HepG2 (cell line): ENCODE measurements at regions not wholly inside any gene's neighbourhood (a gene's known extent, or its start where the extent isn't known, plus 50 kb on each side); places are given as distances from the start of the nearest gene placed in this dataset.

Experiments used
- ATAC-seq: fragments of 200-7000 bp; cut with Tn5 transposase; 3 replicates; pipeline ENCODE4 v1.9.1; 2020; ENCODE audit warnings: mild to moderate bottlenecking, moderate library complexity
- BruUV-seq: library from RNA; stranded (reverse); fragments of 400-500 nt; replicated peaks from 2 replicates; lab custom pipeline; 2021; lab: Mats Ljungman, UMichigan
- CTCF ChIA-PET: fragments of 300-600 bp; formaldehyde crosslinking; extraction: SDS; loops from one replicate; lab custom pipeline; 2021; ENCODE audit warnings: low total read pairs, inconsistent platforms, low intra/inter-chr PET ratio; lab: Yijun Ruan, JAX
- POLR2A ChIA-PET: fragments of 350-600 bp; sonication (Branson Sonifier 250); formaldehyde crosslinking; loops from one replicate; lab custom pipeline; 2020; ENCODE audit warnings: antibody characterized with exemption, inconsistent platforms; lab: Yijun Ruan, JAX
- DNase-seq: peaks from one replicate; pipeline ENCODE4 v3.0.0-alpha.2; 2015; ENCODE audit warnings: low spot score
- FAIRE-seq: peaks from 3 replicates; lab custom pipeline; 2011; peaks lifted over from hg19 to GRCh38; lab: Jason Lieb, UNC
- H2AFZ ChIP-seq: one replicate; pipeline ENCODE4 v1.6.1; 2011; ENCODE audit warnings: low read length, inconsistent platforms
- H3K27ac ChIP-seq: fragments of 300-600 bp; 3 replicates; pipeline ENCODE4 v1.8.0; 2011; ENCODE audit warnings: mixed run types, mild to moderate bottlenecking, mixed read lengths, low read length, inconsistent platforms; ENCODE audit not compliant: insufficient read depth; ENCODE audit errors: extremely low read length
- H3K27me3 ChIP-seq, 2 experiments: fragments of 200-600 bp in 1 of 2; 2 replicates in 1 of 2; 3 replicates in 1 of 2; pipeline versions ENCODE4 v1.6.0 to v1.8.0; 2011; ENCODE audit warnings: low read length in 2 of 2, mild to moderate bottlenecking in 2 of 2, moderate library complexity in 2 of 2, inconsistent platforms in 1 of 2; ENCODE audit not compliant: insufficient read depth in 2 of 2, control insufficient read depth in 1 of 2
- H3K36me3 ChIP-seq, 2 experiments: fragments of 200-600 bp in 1 of 2; replicated peaks in 1 of 2; 2 replicates in 1 of 2; 3 replicates in 1 of 2; pipeline versions ENCODE4 v1.5.1 to v1.8.0; 2011; ENCODE audit warnings: low read length in 2 of 2, inconsistent platforms in 1 of 2; ENCODE audit not compliant: insufficient read depth in 2 of 2, control insufficient read depth in 1 of 2
- H3K4me1 ChIP-seq: 2 replicates; pipeline ENCODE4 v1.5.1; 2012; ENCODE audit warnings: low read length, inconsistent platforms; ENCODE audit not compliant: insufficient read depth
- H3K4me2 ChIP-seq: 2 replicates; pipeline ENCODE4 v1.6.0; 2011; ENCODE audit warnings: low read depth, low read length, inconsistent platforms
- H3K4me3 ChIP-seq, 3 experiments: fragments of 200-600 bp in 1 of 3; sonication (generic), shearing (Covaris generic) in 1 of 3; replicated peaks in 1 of 3; 2 replicates each; pipeline ENCODE4 v1.5.1; 2011 to 2016; ENCODE audit warnings: low read length in 3 of 3, inconsistent platforms in 2 of 3, low read depth in 2 of 3, mild to moderate bottlenecking in 2 of 3, control low read depth in 1 of 3, mixed read lengths in 1 of 3; ENCODE audit not compliant: insufficient read depth in 1 of 3
- H3K79me2 ChIP-seq: one replicate; pipeline ENCODE4 v1.6.1; 2011; ENCODE audit warnings: low read length, inconsistent platforms; ENCODE audit not compliant: insufficient read depth
- H3K9ac ChIP-seq: 2 replicates; pipeline ENCODE4 v1.6.0; 2011; ENCODE audit warnings: mild to moderate bottlenecking, low read depth, low read length, inconsistent platforms; ENCODE audit not compliant: insufficient read depth
- H3K9me3 ChIP-seq: 2 replicates; pipeline ENCODE4 v1.5.1; 2012; ENCODE audit warnings: mild to moderate bottlenecking, low read length
- H4K20me1 ChIP-seq: 2 replicates; pipeline ENCODE4 v1.6.0; 2011; ENCODE audit warnings: inconsistent platforms, mild to moderate bottlenecking, low read length, moderate library complexity; ENCODE audit not compliant: insufficient read depth
- ARID2 ChIP-seq: sonication (generic); formaldehyde crosslinking; IDR thresholded peaks from 2 replicates; pipeline ENCODE4 v1.8.1; 2022; ENCODE audit warnings: mild to moderate bottlenecking, missing genetic modification reagents, borderline replicate concordance
- ASH2L ChIP-seq: fragments of 300-600, 200-600 bp; sonication (generic); IDR thresholded peaks from 2 replicates; pipeline ENCODE4 v1.7.0; 2017; ENCODE audit warnings: low read depth, mild to moderate bottlenecking, moderate library complexity, mixed read lengths, low read length; ENCODE audit not compliant: insufficient read length
- ATAD3A ChIP-seq: sonication (generic); formaldehyde crosslinking; IDR thresholded peaks from 2 replicates; pipeline ENCODE4 v1.4.0; 2020; ENCODE audit warnings: missing genetic modification reagents
- CREM ChIP-seq, 2 experiments: sonication (generic) in 1 of 2; formaldehyde crosslinking in 1 of 2; IDR thresholded peaks; 2 replicates each; pipeline versions ENCODE4 v1.4.0 to v1.6.1; 2016 to 2020; ENCODE audit warnings: antibody characterized with exemption in 1 of 2, mild to moderate bottlenecking in 1 of 2, missing genetic modification reagents in 1 of 2
- ERF ChIP-seq: IDR thresholded peaks from 2 replicates; pipeline ENCODE4 v1.6.1; 2018; ENCODE audit warnings: missing biosample characterization, missing genetic modification reagents
- FOXM1 ChIP-seq: sonication (generic); formaldehyde crosslinking; IDR thresholded peaks from 2 replicates; pipeline ENCODE4 v1.5.0; 2020; ENCODE audit warnings: missing genetic modification reagents
- KLF6 ChIP-seq: IDR thresholded peaks from 2 replicates; pipeline ENCODE4 v1.8.0; 2016; ENCODE audit warnings: missing biosample characterization, missing genetic modification reagents
- MED13 ChIP-seq: sonication (generic); formaldehyde crosslinking; IDR thresholded peaks from 2 replicates; pipeline ENCODE4 v1.5.0; 2020; ENCODE audit warnings: missing genetic modification reagents
- MYC ChIP-seq: sonication (generic); formaldehyde crosslinking; IDR thresholded peaks from 2 replicates; pipeline ENCODE4 v1.9.0; 2021; ENCODE audit warnings: missing genetic modification reagents, borderline replicate concordance
- MYNN ChIP-seq: sonication (generic); formaldehyde crosslinking; IDR thresholded peaks from 2 replicates; pipeline ENCODE4 v1.4.0; 2020; ENCODE audit warnings: mild to moderate bottlenecking, low read depth, missing genetic modification reagents
- POLR2A ChIP-seq, 2 experiments: IDR thresholded peaks; 2 replicates each; pipeline ENCODE4 v1.6.1; 2011; ENCODE audit warnings: low read depth in 2 of 2, low read length in 2 of 2, mild to moderate bottlenecking in 1 of 2, moderate library complexity in 1 of 2; ENCODE audit not compliant: insufficient read depth in 1 of 2
- SP140L ChIP-seq: sonication (generic); formaldehyde crosslinking; IDR thresholded peaks from 2 replicates; pipeline ENCODE4 v1.4.0; 2020; ENCODE audit warnings: missing genetic modification reagents, borderline replicate concordance
- TMF1 ChIP-seq: sonication (generic); formaldehyde crosslinking; IDR thresholded peaks from 2 replicates; pipeline ENCODE4 v1.8.1; 2022; ENCODE audit warnings: low read depth, missing genetic modification reagents
- ZBTB7A ChIP-seq: sonication (generic); formaldehyde crosslinking; IDR thresholded peaks from 2 replicates; pipeline ENCODE4 v1.8.0; 2022; ENCODE audit warnings: mild to moderate bottlenecking, missing genetic modification reagents
- ZNF589 ChIP-seq: sonication (generic); formaldehyde crosslinking; conservative IDR thresholded peaks from 2 replicates; pipeline ENCODE4 v1.8.0; 2022; ENCODE audit warnings: mild to moderate bottlenecking, moderate library complexity, missing genetic modification reagents
- ZNF670 ChIP-seq: sonication (generic); formaldehyde crosslinking; IDR thresholded peaks from 2 replicates; pipeline ENCODE4 v1.8.0; 2022; ENCODE audit warnings: mild to moderate bottlenecking, missing genetic modification reagents, borderline replicate concordance
- WGBS: methylation state at CpG from one replicate; pipeline ENCODE4 v1.1.6; 2017; ENCODE audit warnings: low lambda C conversion rate; 5-methylcytosine and 5-hydroxymethylcytosine counted together
- in situ Hi-C: cut with HindIII; loops from 2 replicates; pipeline ENCODE4 v1.10.0; 2017; ENCODE audit warnings: low pct_unique_long_range_greater_than_20kb; ENCODE audit not compliant: extremely low pct_ligation_motif_present
- intact Hi-C: fragments of 100-400 bp; cut with micrococcal nuclease; formaldehyde crosslinking; loops from one replicate; pipeline ENCODE4 v1.10.0; 2022; ENCODE audit not compliant: unreplicated experiment
- TF ChIP-seq, protein P1 (sequence below): sonication (generic); formaldehyde crosslinking; IDR thresholded peaks from 2 replicates; pipeline ENCODE4 v1.5.0; 2020; ENCODE audit warnings: mild to moderate bottlenecking, missing genetic modification reagents, moderate library complexity
- TF ChIP-seq, protein P2 (sequence below): sonication (generic); formaldehyde crosslinking; IDR thresholded peaks from 2 replicates; pipeline ENCODE4 v1.9.0; 2021; ENCODE audit warnings: missing genetic modification reagents, borderline replicate concordance

DNA sequence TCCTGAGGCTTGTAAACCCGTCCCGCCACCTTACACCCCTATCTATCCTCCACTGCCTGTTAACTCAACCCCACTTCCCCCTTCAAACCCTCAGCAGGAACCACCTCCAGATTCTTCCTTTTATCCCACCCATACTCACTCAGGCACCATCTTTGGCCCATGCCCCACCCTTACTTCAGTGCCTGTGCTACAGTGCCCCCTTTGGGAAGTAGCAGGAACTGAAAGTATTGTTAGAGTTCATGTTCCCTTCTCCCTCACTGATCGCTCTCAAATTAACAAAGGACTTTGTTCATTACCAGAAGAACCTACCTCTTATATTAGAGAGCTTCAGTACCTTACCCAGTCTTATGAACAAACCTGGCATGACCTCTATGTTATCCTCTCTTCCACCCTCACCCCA, 92.2 kb upstream of the MOCS2 start:
- intact Hi-C loops = no loop called here
- H3K36me3 ChIP-seq = no peaks in the 10 kb centered on the region
- no peak overlapping the region for H3K4me3 ChIP-seq
- H3K4me1 ChIP-seq = no peaks in the 10 kb centered on the region
- ATAC-seq (no peak), FAIRE-seq (no peak), DNase-seq (peak; percentile 4)
- no peak overlapping the region for H3K27ac ChIP-seq
- H3K9me3 ChIP-seq = no peaks in the 10 kb centered on the region
- H3K4me2 ChIP-seq = no peak overlapping the region
- in situ Hi-C loops = no loop called here
- WGBS = 61% methylated on average over 3 of the region's 3 CpGs
- H2AFZ ChIP-seq = no peak overlapping the region
- POLR2A ChIA-PET = no interaction called here
- no peak overlapping the region for H3K9ac ChIP-seq
- H3K79me2 ChIP-seq = no peaks in the 10 kb centered on the region
- CTCF ChIA-PET = no interaction called here
- H4K20me1 ChIP-seq = no peaks in the 10 kb centered on the region
- H3K27me3 ChIP-seq = no peaks in the 10 kb centered on the region
- BruUV-seq = no TSS peak
- TF ChIP-seq CREM (IDR thresholded peaks at IDR 0.05) = no peak
- TF ChIP-seq CREM (CRISPR knock-in tag; IDR thresholded peaks at IDR 0.05) = no peak
- no peak for TF ChIP-seq SP140L (CRISPR knock-in tag)
- no peak for TF ChIP-seq ATAD3A (CRISPR knock-in tag)
- TF ChIP-seq, protein P1, sequence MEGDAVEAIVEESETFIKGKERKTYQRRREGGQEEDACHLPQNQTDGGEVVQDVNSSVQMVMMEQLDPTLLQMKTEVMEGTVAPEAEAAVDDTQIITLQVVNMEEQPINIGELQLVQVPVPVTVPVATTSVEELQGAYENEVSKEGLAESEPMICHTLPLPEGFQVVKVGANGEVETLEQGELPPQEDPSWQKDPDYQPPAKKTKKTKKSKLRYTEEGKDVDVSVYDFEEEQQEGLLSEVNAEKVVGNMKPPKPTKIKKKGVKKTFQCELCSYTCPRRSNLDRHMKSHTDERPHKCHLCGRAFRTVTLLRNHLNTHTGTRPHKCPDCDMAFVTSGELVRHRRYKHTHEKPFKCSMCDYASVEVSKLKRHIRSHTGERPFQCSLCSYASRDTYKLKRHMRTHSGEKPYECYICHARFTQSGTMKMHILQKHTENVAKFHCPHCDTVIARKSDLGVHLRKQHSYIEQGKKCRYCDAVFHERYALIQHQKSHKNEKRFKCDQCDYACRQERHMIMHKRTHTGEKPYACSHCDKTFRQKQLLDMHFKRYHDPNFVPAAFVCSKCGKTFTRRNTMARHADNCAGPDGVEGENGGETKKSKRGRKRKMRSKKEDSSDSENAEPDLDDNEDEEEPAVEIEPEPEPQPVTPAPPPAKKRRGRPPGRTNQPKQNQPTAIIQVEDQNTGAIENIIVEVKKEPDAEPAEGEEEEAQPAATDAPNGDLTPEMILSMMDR (CRISPR knock-in tag) = peak; percentile 47
- TF ChIP-seq MED13 = no peak
- no peak for TF ChIP-seq ZNF670 (CRISPR knock-in tag)
- TF ChIP-seq FOXM1 = no peak
- no peak for TF ChIP-seq KLF6

DNA sequence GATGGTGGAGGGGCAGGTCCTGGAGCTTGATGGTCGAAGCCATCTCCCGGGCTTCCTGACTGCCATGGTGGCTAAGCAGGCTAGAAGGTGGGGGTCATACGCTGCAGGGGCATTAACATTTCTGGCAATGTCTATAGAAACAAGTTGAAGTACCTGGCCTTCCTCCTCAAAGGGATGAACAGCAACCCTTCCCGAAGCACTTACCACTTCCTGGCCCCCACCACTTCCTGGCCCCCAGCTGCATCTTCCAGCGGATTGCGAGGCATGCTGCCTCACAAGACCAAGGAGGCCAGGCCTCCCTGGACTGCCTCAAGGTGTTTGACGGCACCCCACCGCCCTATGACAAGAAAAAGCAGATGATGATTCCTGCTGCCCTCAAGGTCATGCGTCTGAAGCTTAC, 97.0 kb upstream of the MOCS2 start:
- intact Hi-C loops (no loop called here), in situ Hi-C loops (no loop called here)
- H3K9ac ChIP-seq = no peak overlapping the region
- ChIA-PET CTCF (no interaction called here), POLR2A (no interaction called here)
- no peaks in the 10 kb centered on the region for H3K79me2 ChIP-seq
- no peak for TF ChIP-seq POLR2A (IDR thresholded peaks at IDR 0.05; ENCODE audit: insufficient read depth in 1 of 2, low read depth in 2 of 2, low read length in 2 of 2)
- no peak for TF ChIP-seq MYNN (CRISPR knock-in tag)
- no peak for TF ChIP-seq MYC (CRISPR knock-in tag)
- no peak for TF ChIP-seq TMF1 (CRISPR knock-in tag)
- TF ChIP-seq, protein P2, sequence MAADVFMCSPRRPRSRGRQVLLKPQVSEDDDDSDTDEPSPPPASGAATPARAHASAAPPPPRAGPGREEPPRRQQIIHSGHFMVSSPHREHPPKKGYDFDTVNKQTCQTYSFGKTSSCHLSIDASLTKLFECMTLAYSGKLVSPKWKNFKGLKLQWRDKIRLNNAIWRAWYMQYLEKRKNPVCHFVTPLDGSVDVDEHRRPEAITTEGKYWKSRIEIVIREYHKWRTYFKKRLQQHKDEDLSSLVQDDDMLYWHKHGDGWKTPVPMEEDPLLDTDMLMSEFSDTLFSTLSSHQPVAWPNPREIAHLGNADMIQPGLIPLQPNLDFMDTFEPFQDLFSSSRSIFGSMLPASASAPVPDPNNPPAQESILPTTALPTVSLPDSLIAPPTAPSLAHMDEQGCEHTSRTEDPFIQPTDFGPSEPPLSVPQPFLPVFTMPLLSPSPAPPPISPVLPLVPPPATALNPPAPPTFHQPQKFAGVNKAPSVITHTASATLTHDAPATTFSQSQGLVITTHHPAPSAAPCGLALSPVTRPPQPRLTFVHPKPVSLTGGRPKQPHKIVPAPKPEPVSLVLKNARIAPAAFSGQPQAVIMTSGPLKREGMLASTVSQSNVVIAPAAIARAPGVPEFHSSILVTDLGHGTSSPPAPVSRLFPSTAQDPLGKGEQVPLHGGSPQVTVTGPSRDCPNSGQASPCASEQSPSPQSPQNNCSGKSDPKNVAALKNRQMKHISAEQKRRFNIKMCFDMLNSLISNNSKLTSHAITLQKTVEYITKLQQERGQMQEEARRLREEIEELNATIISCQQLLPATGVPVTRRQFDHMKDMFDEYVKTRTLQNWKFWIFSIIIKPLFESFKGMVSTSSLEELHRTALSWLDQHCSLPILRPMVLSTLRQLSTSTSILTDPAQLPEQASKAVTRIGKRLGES (CRISPR knock-in tag) = no peak
- TF ChIP-seq ZNF589 (CRISPR knock-in tag) = no peak
- no peak for TF ChIP-seq ASH2L
- no peak for TF ChIP-seq ARID2 (CRISPR knock-in tag)
- no peak for TF ChIP-seq ZBTB7A (CRISPR knock-in tag)
- no peak for TF ChIP-seq ERF
- no peaks in the 10 kb centered on the region for H3K27me3 ChIP-seq
- no peak overlapping the region for H3K4me2 ChIP-seq
- FAIRE-seq (no peak), DNase-seq (no peak), ATAC-seq (no peak)
- no peaks in the 10 kb centered on the region for H3K9me3 ChIP-seq
- 29% methylated on average over 4 of the region's 9 CpGs for WGBS
- H4K20me1 ChIP-seq = no peaks in the 10 kb centered on the region
- H3K36me3 ChIP-seq = no peaks in the 10 kb centered on the region
- no peak overlapping the region for H3K4me3 ChIP-seq
- BruUV-seq = no TSS peak
- H3K27ac ChIP-seq = no peak overlapping the region
- no peaks in the 10 kb centered on the region for H3K4me1 ChIP-seq
- H2AFZ ChIP-seq = no peak overlapping the region
